Lung microvascular endothelial cell (primary cell): ENCODE measurements at regions not wholly inside any gene's neighbourhood (a gene's known extent, or its start where the extent isn't known, plus 50 kb on each side); places are given as distances from the start of the nearest gene placed in this dataset.

ENCODE experiments used
- DNase-seq, 2 donors: peaks; one replicate each; pipeline versions ENCODE4 v3.0.0 to v3.0.0-alpha.2; 2010; ENCODE audit warnings: low read depth in 2 of 2

DNA sequence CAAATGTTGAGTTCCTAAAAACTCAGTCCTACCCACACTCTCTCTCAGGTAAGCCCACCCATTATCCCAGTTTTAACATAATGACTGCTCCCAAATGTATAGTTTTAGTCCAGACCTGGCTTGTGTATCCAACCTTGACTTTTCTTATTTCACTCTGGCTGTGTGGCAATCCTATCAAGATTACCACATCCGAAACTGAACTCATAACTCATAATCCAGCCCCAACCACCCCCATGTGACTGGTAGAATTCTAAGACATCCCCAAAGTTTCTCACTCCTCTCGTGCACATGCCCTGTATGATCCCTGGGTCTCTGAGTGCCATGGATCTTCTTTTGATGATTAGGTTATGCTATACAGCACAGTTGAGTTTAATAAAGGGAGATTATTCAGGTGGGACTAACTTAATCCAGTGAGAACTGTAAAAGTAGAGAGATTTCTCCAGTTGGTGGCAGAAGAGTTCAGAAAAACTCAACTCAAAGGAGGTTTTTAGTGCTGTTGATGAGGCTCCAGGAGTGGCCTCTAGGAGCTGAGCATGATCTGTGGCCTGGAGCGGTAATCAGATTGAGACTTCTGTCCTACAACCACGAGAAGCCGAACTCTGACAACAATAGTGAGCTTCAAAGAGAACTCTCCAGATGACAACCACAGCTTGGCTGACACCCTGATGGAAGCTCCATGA lies 413.4 kb downstream of the ZNF536 start:
- DNase-seq = no peak

DNA sequence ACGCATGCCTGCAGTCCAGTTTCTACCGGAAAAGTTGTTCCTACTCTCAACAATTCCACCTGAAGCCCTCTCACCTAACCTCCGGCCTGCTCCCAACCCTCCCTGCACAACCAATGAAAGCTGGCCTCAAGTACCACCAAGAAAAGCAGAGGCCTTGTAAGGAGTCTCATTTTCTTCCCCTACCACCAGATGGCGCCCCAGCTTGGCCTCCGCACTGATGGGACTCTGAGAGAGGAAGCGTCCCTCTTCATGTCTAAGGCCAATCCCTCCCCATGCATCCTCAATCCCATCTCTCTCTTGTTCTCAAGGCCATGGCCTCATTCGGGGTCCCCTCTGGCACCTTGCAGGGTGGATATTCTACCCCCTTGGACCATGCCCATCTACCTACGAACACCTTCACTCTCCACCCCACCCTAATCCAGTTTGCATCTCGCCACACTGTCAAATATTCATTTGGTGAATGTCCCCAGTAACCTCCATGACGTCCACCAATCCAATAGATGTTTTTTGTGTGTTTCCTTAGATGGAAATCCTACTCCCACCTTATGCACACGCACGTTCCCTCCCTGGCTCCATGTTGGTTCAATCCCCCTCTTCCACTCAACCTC lies 412.8 kb downstream of the ZNF536 start:
- peak in 1 of 2 donors; percentile 4 for DNase-seq

GRCh38 chr19:30783936-30784335 lies 411.8 kb downstream of the ZNF536 start:
- no peak for DNase-seq

GRCh38 chr19:30783212-30783611 lies 411.0 kb downstream of the ZNF536 start:
- no peak for DNase-seq

- no peak for DNase-seq
Observed at GRCh38 chr19:30781519-30781918, 409.3 kb downstream of the ZNF536 start.

GRCh38 chr19:30781047-30781446 lies 408.9 kb downstream of the ZNF536 start:
- DNase-seq = no peak

- no peak for DNase-seq
Observed at GRCh38 chr19:30780456-30780855, 408.3 kb downstream of the ZNF536 start.

GRCh38 chr19:30780032-30780431 lies 407.8 kb downstream of the ZNF536 start:
- DNase-seq = no peak

DNA sequence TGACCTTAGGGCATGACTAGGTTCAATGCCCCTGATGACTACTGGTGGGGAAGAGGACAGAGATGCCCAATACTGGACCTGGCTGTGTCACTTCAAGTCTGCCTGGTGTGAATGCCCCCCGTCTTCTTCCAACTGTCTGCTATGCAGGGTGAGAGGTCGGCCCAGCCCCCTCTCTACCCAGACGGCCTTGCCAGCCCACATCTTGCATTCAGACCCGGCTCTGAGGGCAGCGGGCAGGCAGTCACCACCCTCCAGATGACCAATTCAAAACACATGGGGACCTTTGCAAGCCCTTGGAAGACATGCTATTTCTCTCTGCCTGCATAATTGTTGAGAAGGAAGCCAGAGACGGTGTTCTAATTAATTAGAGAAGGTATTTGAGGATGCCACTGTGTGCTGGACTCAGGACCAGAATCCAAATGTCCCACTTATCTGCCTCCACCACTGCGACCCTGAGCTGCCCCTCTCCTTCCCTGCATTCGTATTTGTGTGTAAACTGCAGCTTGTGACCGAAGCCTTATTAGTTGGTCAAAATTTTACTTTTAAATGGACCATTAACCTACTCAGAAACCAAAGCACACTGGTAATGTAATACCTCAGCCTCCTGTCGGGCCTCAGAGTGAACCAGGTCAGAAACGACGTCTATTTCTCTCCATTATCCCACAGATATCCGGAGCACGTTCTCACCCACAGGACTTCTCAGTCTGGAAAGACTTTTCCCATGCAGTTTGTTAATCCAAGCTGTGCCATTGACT lies 407.0 kb downstream of the ZNF536 start:
- DNase-seq = no peak

DNA sequence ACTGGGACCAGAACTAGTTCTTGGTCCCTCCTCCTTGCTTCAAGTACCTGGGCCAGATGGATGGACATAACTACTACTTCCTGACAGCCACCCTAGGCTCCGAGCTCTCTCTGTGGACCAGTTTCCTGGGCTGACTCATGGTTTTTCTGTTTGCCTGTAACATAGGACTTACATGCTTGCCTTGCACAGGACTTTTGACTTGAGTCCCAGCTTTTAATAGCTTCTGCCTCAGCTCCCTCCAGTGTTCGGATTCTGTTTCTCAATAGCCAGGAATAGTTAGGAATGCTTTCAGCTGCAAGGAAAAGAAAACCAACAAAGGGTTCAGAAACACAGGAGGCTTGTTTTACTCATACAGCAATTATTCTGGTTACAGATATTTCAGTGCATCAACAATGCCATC lies 405.9 kb downstream of the ZNF536 start:
- DNase-seq = no peak

- no peak for DNase-seq
Observed at GRCh38 chr19:30775956-30776355, 403.8 kb downstream of the ZNF536 start.

DNA sequence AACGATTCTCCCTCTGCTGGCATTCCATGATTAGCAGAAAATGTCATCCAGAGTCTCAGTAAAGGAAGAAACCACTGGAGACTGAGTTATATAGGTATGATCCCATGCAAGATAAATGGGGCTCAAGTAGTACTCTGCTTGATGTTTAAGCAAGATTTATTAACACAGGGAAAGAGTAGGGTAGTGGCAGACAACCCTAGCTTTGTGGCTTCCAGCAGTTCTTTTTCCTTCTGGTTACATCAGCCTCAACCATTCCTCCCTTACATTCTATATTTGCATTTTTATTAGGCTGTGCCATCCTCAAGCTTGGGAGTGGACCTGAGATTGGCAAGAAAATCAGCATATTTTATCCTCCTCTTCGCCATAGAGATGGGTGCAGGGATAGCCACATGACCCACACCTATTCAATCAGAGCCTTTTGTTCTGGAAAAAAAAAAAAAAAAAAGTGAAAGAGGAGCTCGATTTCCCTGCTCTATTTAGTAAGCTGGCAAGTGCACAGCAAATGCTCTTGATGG lies 402.1 kb downstream of the ZNF536 start:
- DNase-seq = no peak

- no peak for DNase-seq
Observed at GRCh38 chr19:30762651-30763050, 390.5 kb downstream of the ZNF536 start.

- DNase-seq = no peak
Observed at GRCh38 chr19:30760014-30760413, 387.8 kb downstream of the ZNF536 start.

GRCh38 chr19:30757837-30758617 lies 385.8 kb downstream of the ZNF536 start:
- no peak for DNase-seq

DNA sequence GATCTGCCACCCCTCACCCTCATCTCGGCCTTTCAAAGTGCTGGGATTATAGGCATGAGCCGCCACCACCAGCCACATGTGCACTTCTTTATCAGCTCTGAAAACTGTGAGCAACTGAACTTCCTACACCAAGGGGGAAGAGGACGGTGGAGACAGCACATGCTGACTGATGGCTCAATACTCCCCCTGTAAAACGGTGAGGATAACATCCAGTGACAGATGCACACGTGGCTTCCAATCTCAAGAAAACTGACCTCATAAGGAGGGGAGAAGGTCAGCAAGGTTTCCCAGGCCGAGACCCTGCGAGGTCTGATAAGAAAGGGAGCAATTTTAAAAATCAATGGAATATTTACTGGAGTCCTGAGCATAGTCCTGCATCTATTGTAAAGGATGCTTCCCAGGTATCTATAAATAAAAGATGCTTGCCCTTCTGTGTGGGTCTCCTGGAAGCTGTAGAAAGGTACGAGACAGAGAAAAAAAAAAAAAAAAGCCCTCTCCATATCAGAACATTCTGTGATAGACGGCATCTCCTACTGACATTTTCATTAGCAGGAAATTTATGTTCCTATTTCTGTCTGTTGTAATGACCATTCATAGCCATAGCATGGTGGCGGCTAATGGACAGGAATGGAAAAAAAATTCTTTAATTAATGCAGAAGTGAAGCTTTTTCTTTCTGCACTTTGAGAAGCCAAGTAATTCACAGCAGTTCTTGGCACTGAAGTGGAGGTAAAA lies 385.1 kb downstream of the ZNF536 start:
- DNase-seq = no peak

DNA sequence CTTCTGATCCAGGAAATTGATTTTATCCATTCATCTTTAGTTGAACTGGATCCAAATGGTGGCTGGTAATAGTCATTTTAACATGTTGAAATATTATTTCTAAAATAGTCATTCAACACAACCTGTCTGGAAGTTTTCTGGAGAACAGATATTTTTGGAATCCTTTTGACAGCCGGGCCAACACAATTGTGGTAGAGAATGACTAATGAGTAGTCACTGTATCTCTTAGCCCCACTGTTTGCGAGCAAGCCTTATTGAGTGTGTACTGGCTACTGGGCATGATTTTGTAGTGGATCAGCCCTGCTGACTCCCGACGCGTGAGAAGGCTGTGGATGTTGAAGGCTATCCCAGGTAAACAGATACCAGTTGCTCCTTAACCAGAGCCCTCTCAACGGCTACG lies 383.4 kb downstream of the ZNF536 start:
- DNase-seq = no peak

GRCh38 chr19:30754162-30754561 lies 382.0 kb downstream of the ZNF536 start:
- no peak for DNase-seq

DNA sequence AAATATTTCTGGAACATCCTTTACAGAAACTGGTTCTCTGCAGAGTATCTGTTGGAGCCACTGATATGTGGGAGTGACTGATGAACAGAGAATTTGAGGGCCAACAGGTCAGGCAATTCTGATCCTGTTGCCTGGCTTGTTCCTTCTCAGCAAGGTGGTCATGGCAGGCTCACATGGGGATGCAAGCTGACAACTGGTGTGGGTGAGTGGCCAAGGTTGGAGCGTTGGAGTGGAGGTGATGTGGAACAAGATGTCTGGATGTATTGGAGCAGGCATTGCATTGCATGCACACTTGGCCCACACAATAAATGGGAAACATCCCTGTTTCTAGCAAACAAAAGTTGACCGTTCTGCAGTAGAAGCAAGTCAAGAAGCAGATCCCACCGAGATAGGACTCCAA lies 380.7 kb downstream of the ZNF536 start:
- no peak for DNase-seq

GRCh38 chr19:30752201-30752600 lies 380.0 kb downstream of the ZNF536 start:
- DNase-seq = no peak

- no peak for DNase-seq
Observed at GRCh38 chr19:30745476-30745985, 373.3 kb downstream of the ZNF536 start.
